Uterus (tissue), 2 donors: ENCODE measurements at regions not wholly inside any gene's neighbourhood (a gene's known extent, or its start where the extent isn't known, plus 50 kb on each side); places are given as distances from the start of the nearest gene placed in this dataset.

Experiments used
- POLR2A ChIP-seq, 2 donors: fragments of 450-650 bp; IDR thresholded peaks; one replicate each; pipeline ENCODE4 v1.6.1; 2016; ENCODE audit warnings: antibody characterized with exemption in 2 of 2, mild to moderate bottlenecking in 1 of 2, moderate library complexity in 1 of 2
- TF ChIP-seq, protein P1 (sequence below), 4 experiments: fragments of 200-600 bp in 2 of 4; fragments of 450-650 bp in 2 of 4; sonication (generic) in 2 of 4; IDR thresholded peaks; one replicate each; pipeline ENCODE4 v1.5.1; 2016 to 2019; ENCODE audit warnings: antibody characterized with exemption in 4 of 4, mild to moderate bottlenecking in 2 of 4, moderate library complexity in 1 of 4

DNA sequence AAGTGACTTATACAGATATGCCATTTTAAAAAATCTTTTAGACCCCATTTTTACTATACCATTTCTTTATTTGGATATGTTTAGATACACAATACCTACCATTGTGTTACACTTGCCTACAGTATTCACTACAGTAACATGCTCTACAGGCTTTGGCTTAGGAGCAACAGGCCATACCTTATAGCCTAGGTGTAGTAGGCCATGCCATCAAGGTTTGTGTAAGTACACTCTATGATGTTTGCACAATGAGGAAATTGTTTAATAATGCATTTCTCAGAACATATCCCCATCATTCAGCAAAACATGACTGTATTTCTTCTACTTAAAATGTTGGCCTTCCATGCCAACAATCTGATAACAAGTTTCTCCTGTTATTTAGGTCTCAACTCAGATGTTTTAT lies 1559.5 kb upstream of the TENM4 start:
- TF ChIP-seq, protein P1, sequence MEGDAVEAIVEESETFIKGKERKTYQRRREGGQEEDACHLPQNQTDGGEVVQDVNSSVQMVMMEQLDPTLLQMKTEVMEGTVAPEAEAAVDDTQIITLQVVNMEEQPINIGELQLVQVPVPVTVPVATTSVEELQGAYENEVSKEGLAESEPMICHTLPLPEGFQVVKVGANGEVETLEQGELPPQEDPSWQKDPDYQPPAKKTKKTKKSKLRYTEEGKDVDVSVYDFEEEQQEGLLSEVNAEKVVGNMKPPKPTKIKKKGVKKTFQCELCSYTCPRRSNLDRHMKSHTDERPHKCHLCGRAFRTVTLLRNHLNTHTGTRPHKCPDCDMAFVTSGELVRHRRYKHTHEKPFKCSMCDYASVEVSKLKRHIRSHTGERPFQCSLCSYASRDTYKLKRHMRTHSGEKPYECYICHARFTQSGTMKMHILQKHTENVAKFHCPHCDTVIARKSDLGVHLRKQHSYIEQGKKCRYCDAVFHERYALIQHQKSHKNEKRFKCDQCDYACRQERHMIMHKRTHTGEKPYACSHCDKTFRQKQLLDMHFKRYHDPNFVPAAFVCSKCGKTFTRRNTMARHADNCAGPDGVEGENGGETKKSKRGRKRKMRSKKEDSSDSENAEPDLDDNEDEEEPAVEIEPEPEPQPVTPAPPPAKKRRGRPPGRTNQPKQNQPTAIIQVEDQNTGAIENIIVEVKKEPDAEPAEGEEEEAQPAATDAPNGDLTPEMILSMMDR (IDR thresholded peaks at IDR 0.05), result no peak
- TF ChIP-seq POLR2A (IDR thresholded peaks at IDR 0.05), result no peak
